Activated CD8-positive, alpha-beta T cell treated with anti-CD3 and anti-CD28 coated beads for 36 hours (primary cell): ENCODE measurements at regions not wholly inside any gene's neighbourhood (a gene's known extent, or its start where the extent isn't known, plus 50 kb on each side); places are given as distances from the start of the nearest gene placed in this dataset.

Experiments used
- ATAC-seq: fragments of 200-7000 bp; cut with Tn5 transposase; one replicate; pipeline ENCODE4 v1.10.0; 2021; ENCODE audit warnings: mild to moderate bottlenecking, moderate library complexity
- CTCF ChIA-PET: fragments of 350-600 bp; sonication (Branson Sonifier 250); formaldehyde crosslinking; loops from one replicate; lab custom pipeline; 2021; ENCODE audit warnings: antibody characterized with exemption; lab: Charles Lee
- POLR2A ChIA-PET: fragments of 350-600 bp; sonication (Branson Sonifier 250); formaldehyde crosslinking; loops from one replicate; lab custom pipeline; 2021; ENCODE audit warnings: antibody characterized with exemption; lab: Charles Lee
- DNase-seq: peaks from one replicate; pipeline ENCODE4 v3.0.0-alpha.2; 2020
- H3K27ac Mint-ChIP-seq: one replicate; pipeline ENCODE4 v1.8.0; 2021; ENCODE audit warnings: mild to moderate bottlenecking, mixed read lengths
- H3K27me3 Mint-ChIP-seq: one replicate; pipeline ENCODE4 v1.8.0; 2021; ENCODE audit warnings: mixed read lengths
- H3K36me3 Mint-ChIP-seq: one replicate; pipeline ENCODE4 v1.8.0; 2021; ENCODE audit warnings: low read depth, mixed read lengths
- H3K4me1 Mint-ChIP-seq: one replicate; pipeline ENCODE4 v1.8.0; 2021; ENCODE audit warnings: low read depth, mixed read lengths
- H3K4me3 Mint-ChIP-seq: one replicate; pipeline ENCODE4 v1.8.0; 2021; ENCODE audit warnings: mild to moderate bottlenecking, moderate library complexity, mixed read lengths
- H3K9me3 Mint-ChIP-seq: one replicate; pipeline ENCODE4 v1.8.0; 2021; ENCODE audit warnings: mixed read lengths
- CTCF ChIP-seq: fragments of 200-600 bp; IDR thresholded peaks from one replicate; pipeline ENCODE4 v1.8.0; 2022; ENCODE audit warnings: antibody characterized with exemption, mild to moderate bottlenecking
- intact Hi-C: fragments of 100-400 bp; cut with micrococcal nuclease; formaldehyde crosslinking; loops from one replicate; pipeline ENCODE4 v1.10.0; 2022

GRCh38 chr18:67218556-67218955, 298.0 kb downstream of the DSEL start:
- Mint-ChIP-seq H3K9me3 (no peaks in the 10 kb centered on the region), H3K4me3 (no peak overlapping the region), H3K27ac (no peak overlapping the region), H3K36me3 (no peaks in the 10 kb centered on the region), H3K4me1 (no peaks in the 10 kb centered on the region), H3K27me3 (no peaks in the 10 kb centered on the region)
- CTCF ChIA-PET, result no interaction called here
- DNase-seq (no peak), ATAC-seq (no peak)
- POLR2A ChIA-PET, result no interaction called here
- no peak for TF ChIP-seq CTCF
- intact Hi-C loops, result loop anchor here (5.0 to 10.0 kb wide), 2 partner anchors 296 to 1444 kb away; partner anchors contain the start of gene DSEL

GRCh38 chr18:67217551-67218166, 298.9 kb downstream of the DSEL start:
- ATAC-seq (peak; percentile 82), DNase-seq (peak; percentile 72)
- no peaks in the 10 kb centered on the region for H3K36me3 Mint-ChIP-seq
- peak; percentile 85 for TF ChIP-seq CTCF
- H3K4me1 Mint-ChIP-seq, result no peaks in the 10 kb centered on the region
- no peak overlapping the region for H3K27ac Mint-ChIP-seq
- no peaks in the 10 kb centered on the region for H3K9me3 Mint-ChIP-seq
- intact Hi-C loops, result loop anchor here (5.0 to 10.0 kb wide), 2 partner anchors 297 to 1445 kb away; partner anchors contain the start of gene DSEL
- no peaks in the 10 kb centered on the region for H3K27me3 Mint-ChIP-seq
- POLR2A ChIA-PET, result no interaction called here
- H3K4me3 Mint-ChIP-seq, result no peak overlapping the region
- CTCF ChIA-PET, result interaction anchor here (0.8 to 2.0 kb wide), 3 partner anchors 63 to 1441 kb away, joined by 3 to 5 read pairs (median 3); no protein-coding TSS in a partner anchor

- POLR2A ChIA-PET, result no interaction called here
- Mint-ChIP-seq H3K36me3 (no peaks in the 10 kb centered on the region), H3K4me1 (no peaks in the 10 kb centered on the region), H3K27ac (no peak overlapping the region), H3K9me3 (no peaks in the 10 kb centered on the region), H3K27me3 (no peaks in the 10 kb centered on the region), H3K4me3 (no peak overlapping the region)
- ATAC-seq, result no peak
- intact Hi-C loops, result loop anchor here (5.0 to 10.0 kb wide), 2 partner anchors 298 to 1445 kb away; partner anchors contain the start of gene DSEL
- CTCF ChIA-PET, result interaction anchor here (0.7 to 2.0 kb wide), 5 partner anchors 17 to 1442 kb away, joined by 3 to 5 read pairs (median 3); no protein-coding TSS in a partner anchor
- TF ChIP-seq CTCF, result no peak
- DNase-seq, result no peak
Observed at GRCh38 chr18:67216846-67217245, 299.7 kb downstream of the DSEL start.

- Mint-ChIP-seq H3K27me3 (no peaks in the 10 kb centered on the region), H3K27ac (no peak overlapping the region), H3K4me3 (no peak overlapping the region), H3K9me3 (no peaks in the 10 kb centered on the region), H3K4me1 (no peaks in the 10 kb centered on the region), H3K36me3 (no peaks in the 10 kb centered on the region)
- ChIA-PET POLR2A (no interaction called here), CTCF (interaction anchor here (1.3 kb wide), 1 partner anchor 300 kb away, joined by 3 read pairs; no protein-coding TSS in a partner anchor)
- ATAC-seq (no peak), DNase-seq (no peak)
- TF ChIP-seq CTCF, result no peak
- intact Hi-C loops, result loop anchor here (5.0 to 10.0 kb wide), 2 partner anchors 299 to 1447 kb away; partner anchors contain the start of gene DSEL
Observed at GRCh38 chr18:67215686-67216085, 300.8 kb downstream of the DSEL start.

- Mint-ChIP-seq H3K27me3 (no peaks in the 10 kb centered on the region), H3K36me3 (no peaks in the 10 kb centered on the region), H3K4me3 (no peak overlapping the region), H3K9me3 (no peaks in the 10 kb centered on the region), H3K27ac (no peak overlapping the region), H3K4me1 (no peaks in the 10 kb centered on the region)
- intact Hi-C loops, result loop anchor here (10.0 kb wide), 1 partner anchor 303 kb away; the partner anchor contains the start of gene DSEL
- no peak for DNase-seq
- no peak for TF ChIP-seq CTCF
- no peak for ATAC-seq
- CTCF ChIA-PET, result no interaction called here
- POLR2A ChIA-PET, result no interaction called here
Observed at GRCh38 chr18:67211646-67212045, 304.9 kb downstream of the DSEL start.
